ENCODE measurements at regions not wholly inside any gene's neighbourhood (a gene's known extent, or its start where the extent isn't known, plus 50 kb on each side); places are given as distances from the start of the nearest gene placed in this dataset.

DNA sequence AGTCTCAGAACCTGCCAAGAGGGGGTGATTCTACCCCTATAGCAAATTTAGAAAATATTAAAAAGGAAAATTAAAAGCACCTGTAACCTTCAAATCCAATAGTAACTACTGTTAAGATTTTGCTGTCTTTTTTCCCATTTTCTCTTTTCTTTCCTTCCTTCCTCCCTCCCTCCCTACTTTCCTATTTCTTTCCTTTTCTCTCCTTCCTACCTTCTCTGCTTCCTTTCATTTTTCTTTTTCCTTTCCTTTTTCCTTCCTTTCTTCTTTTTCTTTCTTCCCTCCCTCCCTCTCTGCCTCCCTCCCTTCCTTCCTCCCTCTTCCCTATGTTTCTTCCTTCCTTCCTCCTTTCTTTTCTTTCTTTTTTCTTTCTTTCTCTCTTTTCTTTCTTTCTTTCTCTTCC, 120.2 kb upstream of the KCTD7 start:
- no peak for DNase-seq (ENCODE audit: low read depth)
- no peak overlapping the region for H3K4me3 ChIP-seq (ENCODE audit: low read depth, low read length)
- TF ChIP-seq MYC (IDR thresholded peaks at IDR 0.05; ENCODE audit: low read depth, low read length): no peak
- TF ChIP-seq CTCF (IDR thresholded peaks at IDR 0.05; ENCODE audit: low read depth, low read length): no peak
- TF ChIP-seq, protein P1, sequence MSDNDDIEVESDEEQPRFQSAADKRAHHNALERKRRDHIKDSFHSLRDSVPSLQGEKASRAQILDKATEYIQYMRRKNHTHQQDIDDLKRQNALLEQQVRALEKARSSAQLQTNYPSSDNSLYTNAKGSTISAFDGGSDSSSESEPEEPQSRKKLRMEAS (IDR thresholded peaks at IDR 0.05; ENCODE audit: low read depth, low read length): no peak
- no peak for TF ChIP-seq POLR2A (IDR thresholded peaks at IDR 0.05; ENCODE audit: extremely low read depth, insufficient read length)

GRCh38 chr7:66514050-66514449, 114.6 kb upstream of the KCTD7 start:
- H3K4me3 ChIP-seq (ENCODE audit: low read depth, low read length): no peak overlapping the region
- no peak for TF ChIP-seq CTCF (IDR thresholded peaks at IDR 0.05; ENCODE audit: low read depth, low read length)
- TF ChIP-seq, protein P1 (IDR thresholded peaks at IDR 0.05; ENCODE audit: low read depth, low read length): no peak
- no peak for TF ChIP-seq MYC (IDR thresholded peaks at IDR 0.05; ENCODE audit: low read depth, low read length)
- TF ChIP-seq POLR2A (IDR thresholded peaks at IDR 0.05; ENCODE audit: extremely low read depth, insufficient read length): no peak
- no peak for DNase-seq (ENCODE audit: low read depth)

GRCh38 chr7:66517212-66517909, 111.3 kb upstream of the KCTD7 start:
- no peak overlapping the region for H3K4me3 ChIP-seq (ENCODE audit: low read depth, low read length)
- TF ChIP-seq, protein P1 (IDR thresholded peaks at IDR 0.05; ENCODE audit: low read depth, low read length): no peak
- no peak for TF ChIP-seq POLR2A (IDR thresholded peaks at IDR 0.05; ENCODE audit: extremely low read depth, insufficient read length)
- TF ChIP-seq CTCF (IDR thresholded peaks at IDR 0.05; ENCODE audit: low read depth, low read length): no peak
- no peak for TF ChIP-seq MYC (IDR thresholded peaks at IDR 0.05; ENCODE audit: low read depth, low read length)
- DNase-seq (ENCODE audit: low read depth): no peak

DNA sequence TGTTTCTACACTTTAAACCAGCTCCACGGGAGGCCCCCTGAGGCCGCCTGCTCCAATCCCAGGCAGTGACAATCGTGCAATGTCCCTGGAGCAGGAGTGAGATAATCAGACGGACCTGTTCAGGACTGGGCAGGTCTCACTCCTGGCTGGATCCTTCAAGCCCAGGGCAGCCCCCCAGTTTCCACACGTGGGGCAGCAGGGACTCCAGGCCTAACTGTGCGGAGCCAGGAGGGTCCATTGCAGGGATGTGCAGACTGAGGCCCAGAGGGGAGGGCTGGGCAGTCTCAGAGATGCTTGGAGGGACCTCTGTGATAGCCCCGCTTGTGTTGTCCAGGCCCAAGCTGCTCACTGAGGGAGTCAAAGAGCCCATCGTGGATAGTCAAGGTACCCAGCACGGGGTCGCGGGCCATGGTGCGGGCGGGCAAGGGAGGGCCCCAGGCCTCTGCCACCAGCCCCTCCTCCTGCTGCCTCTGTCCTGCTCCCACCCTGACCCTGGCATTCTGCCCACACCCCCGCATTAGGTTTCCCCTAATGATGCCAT, 110.5 kb upstream of the KCTD7 start:
- no peak for DNase-seq (ENCODE audit: low read depth)
- TF ChIP-seq CTCF (IDR thresholded peaks at IDR 0.05; ENCODE audit: low read depth, low read length) (no peak), POLR2A (IDR thresholded peaks at IDR 0.05; ENCODE audit: extremely low read depth, insufficient read length) (no peak), MYC (IDR thresholded peaks at IDR 0.05; ENCODE audit: low read depth, low read length) (no peak)
- TF ChIP-seq, protein P1 (IDR thresholded peaks at IDR 0.05; ENCODE audit: low read depth, low read length): no peak
- no peak overlapping the region for H3K4me3 ChIP-seq (ENCODE audit: low read depth, low read length)

DNA sequence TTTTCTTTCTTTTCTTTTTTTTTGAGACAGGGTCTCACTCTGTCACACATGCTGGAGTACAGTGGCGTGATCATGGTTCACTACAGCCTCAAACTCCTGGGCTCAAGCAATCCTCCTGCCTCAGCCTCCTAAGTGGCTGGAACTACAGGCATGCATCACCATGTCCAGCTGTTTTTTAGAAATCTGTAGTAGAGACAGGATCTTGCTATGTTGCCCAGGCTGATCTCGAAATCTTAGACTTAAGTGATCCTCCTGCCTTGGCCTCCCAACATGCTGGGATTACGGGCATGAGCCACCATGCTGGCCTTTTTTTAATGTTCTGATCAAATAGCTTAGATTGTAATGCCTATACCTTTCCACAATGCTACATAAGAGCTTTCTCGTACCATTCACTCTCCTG, 107.0 kb upstream of the KCTD7 start:
- no peak for DNase-seq (ENCODE audit: low read depth)
- no peak for TF ChIP-seq POLR2A (IDR thresholded peaks at IDR 0.05; ENCODE audit: extremely low read depth, insufficient read length)
- TF ChIP-seq, protein P1 (IDR thresholded peaks at IDR 0.05; ENCODE audit: low read depth, low read length): no peak
- TF ChIP-seq MYC (IDR thresholded peaks at IDR 0.05; ENCODE audit: low read depth, low read length): no peak
- no peak for TF ChIP-seq CTCF (IDR thresholded peaks at IDR 0.05; ENCODE audit: low read depth, low read length)
- H3K4me3 ChIP-seq (ENCODE audit: low read depth, low read length): no peak overlapping the region
